SKM-1 treated with dmso at 0.1 percent for 144 hours (cell line): ENCODE measurements at regions not wholly inside any gene's neighbourhood (a gene's known extent, or its start where the extent isn't known, plus 50 kb on each side); places are given as distances from the start of the nearest gene placed in this dataset.

Experiments used
- DNase-seq: peaks from one replicate; lab custom pipeline; 2025; ENCODE audit not compliant: unreplicated experiment; lab: John Stamatoyannopoulos, UW

- no peak for DNase-seq
These were observed 97.1 kb downstream of the JCAD start for GRCh38 chr10:29962166-29962850.

- DNase-seq: no peak
These were observed 98.0 kb downstream of the JCAD start for GRCh38 chr10:29961351-29961750.

- no peak for DNase-seq
These were observed 99.1 kb downstream of the JCAD start for GRCh38 chr10:29960261-29960660.

- DNase-seq: no peak
These were observed 99.8 kb downstream of the JCAD start for GRCh38 chr10:29959586-29959985.

GRCh38 chr10:29958440-29958839, 100.9 kb downstream of the JCAD start:
- DNase-seq: no peak

- no peak for DNase-seq
These were observed 101.5 kb downstream of the JCAD start for GRCh38 chr10:29957907-29958331.

GRCh38 chr10:29957236-29957635, 102.2 kb downstream of the JCAD start:
- DNase-seq: peak; percentile 4

GRCh38 chr10:29956335-29956924, 103.0 kb downstream of the JCAD start:
- no peak for DNase-seq

- no peak for DNase-seq
These were observed 104.0 kb downstream of the JCAD start for GRCh38 chr10:29955329-29955935.

- no peak for DNase-seq
These were observed 107.9 kb downstream of the JCAD start for GRCh38 chr10:29951441-29951931.

- DNase-seq: no peak
These were observed 109.0 kb downstream of the JCAD start for GRCh38 chr10:29950391-29950790.

GRCh38 chr10:29949411-29950011, 109.9 kb downstream of the JCAD start:
- no peak for DNase-seq

GRCh38 chr10:29948881-29949355, 110.5 kb downstream of the JCAD start:
- DNase-seq: no peak

- no peak for DNase-seq
These were observed 111.7 kb downstream of the JCAD start for GRCh38 chr10:29947701-29948060.

- no peak for DNase-seq
These were observed 112.3 kb downstream of the JCAD start for GRCh38 chr10:29946953-29947700.

- DNase-seq: no peak
These were observed 112.8 kb downstream of the JCAD start for GRCh38 chr10:29946614-29946952.

GRCh38 chr10:29941476-29941875, 117.9 kb downstream of the JCAD start:
- no peak for DNase-seq

- no peak for DNase-seq
These were observed 126.4 kb downstream of the JCAD start for GRCh38 chr10:29932991-29933390.

- no peak for DNase-seq
These were observed 127.6 kb downstream of the JCAD start for GRCh38 chr10:29931833-29932232.

GRCh38 chr10:29929006-29929405, 130.4 kb downstream of the JCAD start:
- no peak for DNase-seq

- no peak for DNase-seq
These were observed 132.7 kb downstream of the JCAD start for GRCh38 chr10:29926693-29927048.
